Loucy (cell line): ENCODE measurements at regions not wholly inside any gene's neighbourhood (a gene's known extent, or its start where the extent isn't known, plus 50 kb on each side); places are given as distances from the start of the nearest gene placed in this dataset.

ENCODE experiments used
- CTCF ChIP-seq: fragments of 200-600 bp; sonication (generic); conservative IDR thresholded peaks from 2 replicates; pipeline ENCODE4 v1.5.1; 2014; ENCODE audit warnings: mild to moderate bottlenecking, antibody characterized with exemption, low read length
- EZH2phosphoT487 ChIP-seq: fragments of 200-600 bp; IDR thresholded peaks from 2 replicates; pipeline ENCODE4 v1.6.1; 2018; ENCODE audit warnings: antibody characterized with exemption, mild to moderate bottlenecking, moderate library complexity, borderline replicate concordance

DNA sequence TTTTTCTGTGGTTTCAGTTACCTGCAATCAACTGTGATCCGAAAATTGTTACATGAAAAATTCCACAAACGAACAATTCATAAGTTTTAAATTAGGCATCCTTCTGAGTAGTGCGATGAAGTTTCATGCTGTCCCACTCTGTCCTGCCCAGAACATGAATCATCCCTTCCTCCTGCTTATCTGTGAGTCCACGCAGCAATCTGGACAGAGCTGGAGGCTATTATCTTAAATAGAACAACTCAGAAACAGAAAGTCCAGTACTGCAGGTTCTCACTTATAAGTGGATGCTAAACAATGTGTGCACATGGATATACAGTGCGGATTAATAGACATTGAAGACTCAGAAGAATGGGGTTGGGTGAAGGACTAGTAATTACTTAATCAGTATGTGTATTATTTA lies 583.7 kb upstream of the SPRY2 start:
- no peak for TF ChIP-seq CTCF
- no peak for TF ChIP-seq EZH2phosphoT487
